SK-N-SH treated with all-trans-retinoic acid at 6 μM for 48 hours (cell line): ENCODE measurements at regions not wholly inside any gene's neighbourhood (a gene's known extent, or its start where the extent isn't known, plus 50 kb on each side); places are given as distances from the start of the nearest gene placed in this dataset.

Experiments
- ATAC-seq: fragments of 200-7000 bp; cut with Tn5 transposase; 3 replicates; pipeline ENCODE4 v1.9.1; 2020; ENCODE audit warnings: mild to moderate bottlenecking, moderate library complexity
- ARNTL ChIP-seq: fragments of 450-650 bp; formaldehyde crosslinking; IDR thresholded peaks from 2 replicates; pipeline ENCODE4 v1.5.0; 2020; ENCODE audit warnings: low read depth, mild to moderate bottlenecking, moderate library complexity, borderline replicate concordance
- BACH2 ChIP-seq: fragments of 250-450 bp; sonication (Bioruptor Pico); IDR thresholded peaks from 2 replicates; pipeline ENCODE4 v1.9.0; 2021; ENCODE audit warnings: mild to moderate bottlenecking, borderline replicate concordance
- CSRNP3 ChIP-seq: fragments of 250-450 bp; sonication (Bioruptor Pico); IDR thresholded peaks from 2 replicates; pipeline ENCODE4 v1.5.1; 2021; ENCODE audit warnings: mild to moderate bottlenecking, moderate library complexity
- ESRRG ChIP-seq: fragments of 250-450 bp; sonication (Bioruptor Pico); IDR thresholded peaks from 2 replicates; pipeline ENCODE4 v1.6.1; 2021; ENCODE audit warnings: mild to moderate bottlenecking
- GLIS3 ChIP-seq: fragments of 250-450 bp; sonication (Bioruptor Pico); IDR thresholded peaks from 2 replicates; pipeline ENCODE4 v1.5.0; 2020; ENCODE audit warnings: mild to moderate bottlenecking, moderate library complexity
- ISL1 ChIP-seq: fragments of 250-450 bp; sonication (Bioruptor Pico); IDR thresholded peaks from 2 replicates; pipeline ENCODE4 v2.1.2; 2022; ENCODE audit warnings: mild to moderate bottlenecking, moderate library complexity
- OSR1 ChIP-seq: fragments of 250-450 bp; sonication (Bioruptor Pico); IDR thresholded peaks from 2 replicates; pipeline ENCODE4 v1.8.0; 2022; ENCODE audit warnings: moderate library complexity, mild to moderate bottlenecking, inconsistent platforms
- PPARA ChIP-seq: fragments of 250-450 bp; sonication (Bioruptor Pico); IDR thresholded peaks from 2 replicates; pipeline ENCODE4 v1.5.0; 2020; ENCODE audit warnings: mild to moderate bottlenecking, borderline replicate concordance
- RARB ChIP-seq: fragments of 250-450 bp; sonication (Bioruptor Pico); IDR thresholded peaks from 2 replicates; pipeline ENCODE4 v1.8.0; 2021; ENCODE audit warnings: mild to moderate bottlenecking, moderate library complexity
- SNAI2 ChIP-seq: fragments of 250-450 bp; sonication (Bioruptor Pico); IDR thresholded peaks from 2 replicates; pipeline ENCODE4 v1.5.0; 2020; ENCODE audit warnings: mild to moderate bottlenecking, moderate library complexity
- TCF4 ChIP-seq: fragments of 250-450 bp; sonication (Bioruptor Pico); IDR thresholded peaks from 2 replicates; pipeline ENCODE4 v1.8.0; 2021; ENCODE audit warnings: mild to moderate bottlenecking, moderate library complexity, borderline replicate concordance
- TOX ChIP-seq: fragments of 250-450 bp; sonication (Bioruptor Pico); IDR thresholded peaks from 2 replicates; pipeline ENCODE4 v1.8.0; 2021; ENCODE audit warnings: mild to moderate bottlenecking, moderate library complexity, borderline replicate concordance
- TSHZ2 ChIP-seq: fragments of 250-450 bp; sonication (Bioruptor Pico); IDR thresholded peaks from 2 replicates; pipeline ENCODE4 v1.5.0; 2020; ENCODE audit warnings: mild to moderate bottlenecking, moderate library complexity
- ZC3H10 ChIP-seq: fragments of 250-450 bp; sonication (Bioruptor Pico); IDR thresholded peaks from 2 replicates; pipeline ENCODE4 v1.5.1; 2021; ENCODE audit warnings: mild to moderate bottlenecking, moderate library complexity
- ZFP3 ChIP-seq: fragments of 250-450 bp; sonication (Bioruptor Pico); IDR thresholded peaks from 2 replicates; pipeline ENCODE4 v1.5.0; 2020; ENCODE audit warnings: mild to moderate bottlenecking, moderate library complexity
- ZFP30 ChIP-seq: fragments of 450-650 bp; formaldehyde crosslinking; IDR thresholded peaks from 2 replicates; pipeline ENCODE4 v1.5.0; 2022; ENCODE audit warnings: mild to moderate bottlenecking, moderate library complexity
- ZNF565 ChIP-seq: fragments of 450-650 bp; formaldehyde crosslinking; conservative IDR thresholded peaks from 2 replicates; pipeline ENCODE4 v1.5.0; 2020; ENCODE audit warnings: low read depth, mild to moderate bottlenecking, moderate library complexity
- ZNF8 ChIP-seq: fragments of 450-650 bp; formaldehyde crosslinking; IDR thresholded peaks from 2 replicates; pipeline ENCODE4 v1.5.0; 2020; ENCODE audit warnings: mild to moderate bottlenecking, moderate library complexity
- TF ChIP-seq, protein P1 (sequence below): fragments of 250-450 bp; sonication (Bioruptor Pico); IDR thresholded peaks from 2 replicates; pipeline ENCODE4 v1.8.0; 2021; ENCODE audit warnings: low read depth, mild to moderate bottlenecking, moderate library complexity, borderline replicate concordance
- TF ChIP-seq, protein P2 (sequence below): fragments of 250-450 bp; sonication (Bioruptor Pico); IDR thresholded peaks from 2 replicates; pipeline ENCODE4 v1.8.0; 2020; ENCODE audit warnings: mild to moderate bottlenecking, moderate library complexity, borderline replicate concordance

DNA sequence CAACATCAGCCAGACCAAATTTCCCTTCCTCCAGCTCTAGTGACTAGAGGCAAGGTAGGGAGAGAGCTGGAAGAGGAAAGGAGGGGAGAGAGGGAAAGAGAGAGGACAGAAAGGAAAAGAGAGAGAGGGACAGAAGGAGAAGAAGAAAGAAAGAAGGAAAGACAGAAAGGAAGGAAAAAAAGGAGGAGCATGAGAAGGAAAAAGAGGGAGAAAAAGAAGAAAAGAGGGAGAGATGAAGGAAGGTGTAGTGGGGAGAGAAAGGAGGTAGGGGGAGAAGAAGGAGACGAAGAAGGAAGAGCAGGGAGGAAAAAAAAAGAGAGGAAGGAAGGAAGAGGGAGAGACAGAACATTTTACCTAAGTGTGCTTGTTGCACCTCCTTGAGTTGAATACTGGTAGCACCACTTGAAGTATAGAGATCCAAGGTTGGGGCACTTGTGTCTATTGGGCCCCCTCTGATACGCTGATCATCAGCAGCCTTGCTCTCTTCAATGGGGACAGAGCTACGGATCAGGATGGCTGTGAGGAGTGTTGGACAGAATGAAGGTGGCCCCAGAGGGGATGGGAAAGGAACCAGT, 232.5 kb downstream of the SUDS3 start:
- TF ChIP-seq SNAI2 (no peak), TOX (CRISPR knock-in tag) (no peak), ZFP3 (no peak), BACH2 (CRISPR knock-in tag) (no peak)
- TF ChIP-seq, protein P1, sequence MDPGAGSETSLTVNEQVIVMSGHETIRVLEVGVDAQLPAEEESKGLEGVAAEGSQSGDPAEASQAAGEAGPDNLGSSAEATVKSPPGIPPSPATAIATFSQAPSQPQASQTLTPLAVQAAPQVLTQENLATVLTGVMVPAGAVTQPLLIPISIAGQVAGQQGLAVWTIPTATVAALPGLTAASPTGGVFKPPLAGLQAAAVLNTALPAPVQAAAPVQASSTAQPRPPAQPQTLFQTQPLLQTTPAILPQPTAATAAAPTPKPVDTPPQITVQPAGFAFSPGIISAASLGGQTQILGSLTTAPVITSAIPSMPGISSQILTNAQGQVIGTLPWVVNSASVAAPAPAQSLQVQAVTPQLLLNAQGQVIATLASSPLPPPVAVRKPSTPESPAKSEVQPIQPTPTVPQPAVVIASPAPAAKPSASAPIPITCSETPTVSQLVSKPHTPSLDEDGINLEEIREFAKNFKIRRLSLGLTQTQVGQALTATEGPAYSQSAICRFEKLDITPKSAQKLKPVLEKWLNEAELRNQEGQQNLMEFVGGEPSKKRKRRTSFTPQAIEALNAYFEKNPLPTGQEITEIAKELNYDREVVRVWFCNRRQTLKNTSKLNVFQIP (CRISPR knock-in tag): no peak
- TF ChIP-seq, protein P2, sequence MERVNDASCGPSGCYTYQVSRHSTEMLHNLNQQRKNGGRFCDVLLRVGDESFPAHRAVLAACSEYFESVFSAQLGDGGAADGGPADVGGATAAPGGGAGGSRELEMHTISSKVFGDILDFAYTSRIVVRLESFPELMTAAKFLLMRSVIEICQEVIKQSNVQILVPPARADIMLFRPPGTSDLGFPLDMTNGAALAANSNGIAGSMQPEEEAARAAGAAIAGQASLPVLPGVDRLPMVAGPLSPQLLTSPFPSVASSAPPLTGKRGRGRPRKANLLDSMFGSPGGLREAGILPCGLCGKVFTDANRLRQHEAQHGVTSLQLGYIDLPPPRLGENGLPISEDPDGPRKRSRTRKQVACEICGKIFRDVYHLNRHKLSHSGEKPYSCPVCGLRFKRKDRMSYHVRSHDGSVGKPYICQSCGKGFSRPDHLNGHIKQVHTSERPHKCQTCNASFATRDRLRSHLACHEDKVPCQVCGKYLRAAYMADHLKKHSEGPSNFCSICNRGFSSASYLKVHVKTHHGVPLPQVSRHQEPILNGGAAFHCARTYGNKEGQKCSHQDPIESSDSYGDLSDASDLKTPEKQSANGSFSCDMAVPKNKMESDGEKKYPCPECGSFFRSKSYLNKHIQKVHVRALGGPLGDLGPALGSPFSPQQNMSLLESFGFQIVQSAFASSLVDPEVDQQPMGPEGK: no peak
- ATAC-seq: no peak

GRCh38 chr12:118611295-118611694, 234.9 kb downstream of the SUDS3 start:
- no peak for ATAC-seq
- no peak for TF ChIP-seq ISL1 (CRISPR knock-in tag)
- no peak for TF ChIP-seq TCF4 (CRISPR knock-in tag)
- TF ChIP-seq, protein P2: no peak
- no peak for TF ChIP-seq ZFP30 (CRISPR knock-in tag)
- TF ChIP-seq ZFP3: no peak
- TF ChIP-seq CSRNP3 (CRISPR knock-in tag): no peak
- TF ChIP-seq ARNTL: no peak
- TF ChIP-seq RARB (CRISPR knock-in tag): no peak
- TF ChIP-seq PPARA (CRISPR knock-in tag): no peak
- no peak for TF ChIP-seq TSHZ2
- TF ChIP-seq ZNF8 (CRISPR knock-in tag): no peak
- TF ChIP-seq, protein P1 (CRISPR knock-in tag): no peak
- no peak for TF ChIP-seq ZNF565
- no peak for TF ChIP-seq GLIS3 (CRISPR knock-in tag)
- TF ChIP-seq ESRRG: no peak
- no peak for TF ChIP-seq ZC3H10 (CRISPR knock-in tag)
- no peak for TF ChIP-seq TOX (CRISPR knock-in tag)
- no peak for TF ChIP-seq OSR1 (CRISPR knock-in tag)
- no peak for TF ChIP-seq BACH2 (CRISPR knock-in tag)
